SIG-M5 treated with dmso at 0.1 percent for 504 hours (cell line): ENCODE measurements at regions not wholly inside any gene's neighbourhood (a gene's known extent, or its start where the extent isn't known, plus 50 kb on each side); places are given as distances from the start of the nearest gene placed in this dataset.

Experiments
- DNase-seq: peaks from one replicate; lab custom pipeline; 2025; ENCODE audit not compliant: unreplicated experiment; lab: John Stamatoyannopoulos, UW

DNA sequence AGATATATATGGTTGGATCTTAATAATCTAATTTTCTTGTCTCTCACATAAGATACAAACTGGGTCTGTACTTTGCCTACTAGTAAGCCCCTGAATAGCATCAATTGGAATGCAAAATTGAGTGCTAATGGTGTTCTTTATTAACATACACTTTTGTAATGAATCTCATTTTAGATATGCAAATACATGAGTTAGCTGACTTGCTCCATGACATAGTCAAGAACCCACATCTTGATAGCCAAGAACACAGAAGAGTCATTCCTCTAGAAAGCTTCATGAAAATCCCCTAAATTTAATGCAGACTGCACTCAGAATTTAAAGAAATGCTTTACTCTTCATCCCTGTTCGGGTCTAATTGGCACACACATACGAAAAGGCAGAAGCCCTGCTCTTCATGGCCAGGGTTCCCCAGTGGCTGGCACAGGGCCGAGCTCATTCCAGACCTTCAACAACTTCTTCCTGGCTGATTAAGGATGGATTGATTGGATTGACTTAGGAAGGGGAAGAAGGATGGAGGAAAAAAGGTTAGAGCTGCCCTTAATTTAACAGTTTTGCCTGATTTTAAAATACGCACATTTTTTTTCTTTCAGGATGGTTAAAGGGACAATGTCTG, 431.1 kb upstream of the KLF6 start:
- DNase-seq, result no peak

DNA sequence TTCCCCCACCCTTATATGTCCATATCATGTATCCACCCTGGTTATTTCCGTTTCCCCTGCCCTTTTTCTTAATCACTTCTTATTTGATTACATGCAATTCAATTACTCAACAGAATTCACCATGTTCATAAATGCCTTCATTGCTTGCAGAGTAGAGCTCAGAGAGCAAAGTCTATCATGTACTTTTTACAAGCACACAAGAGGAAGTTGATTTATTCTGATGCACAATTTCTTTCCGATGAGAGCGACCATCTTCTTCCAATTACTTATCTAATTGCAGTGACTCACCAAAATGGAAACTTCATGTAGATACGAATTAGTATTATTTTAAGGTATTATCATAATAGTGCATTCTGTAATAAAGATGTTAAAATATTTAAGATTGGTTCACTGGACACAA, 430.5 kb upstream of the KLF6 start:
- no peak for DNase-seq

DNA sequence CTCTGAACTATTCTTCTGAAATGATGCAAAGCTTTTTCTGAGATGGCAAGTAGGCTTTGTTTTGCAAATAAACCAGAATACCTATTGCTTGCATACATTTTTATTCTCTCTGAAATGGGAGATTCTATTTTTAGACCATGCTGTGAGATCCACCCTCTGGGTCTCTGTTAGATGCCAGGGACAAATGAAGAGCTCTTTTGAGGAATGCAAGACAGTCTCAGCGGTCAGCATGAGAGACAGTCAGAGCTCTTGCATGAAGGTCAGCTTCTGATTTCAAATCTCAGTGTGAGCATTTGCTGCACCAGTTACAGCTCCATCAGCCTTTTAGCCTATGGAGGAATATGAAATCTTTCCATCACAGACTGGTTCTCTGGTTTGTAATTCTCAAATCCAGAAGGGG, 429.9 kb upstream of the KLF6 start:
- DNase-seq, result no peak

DNA sequence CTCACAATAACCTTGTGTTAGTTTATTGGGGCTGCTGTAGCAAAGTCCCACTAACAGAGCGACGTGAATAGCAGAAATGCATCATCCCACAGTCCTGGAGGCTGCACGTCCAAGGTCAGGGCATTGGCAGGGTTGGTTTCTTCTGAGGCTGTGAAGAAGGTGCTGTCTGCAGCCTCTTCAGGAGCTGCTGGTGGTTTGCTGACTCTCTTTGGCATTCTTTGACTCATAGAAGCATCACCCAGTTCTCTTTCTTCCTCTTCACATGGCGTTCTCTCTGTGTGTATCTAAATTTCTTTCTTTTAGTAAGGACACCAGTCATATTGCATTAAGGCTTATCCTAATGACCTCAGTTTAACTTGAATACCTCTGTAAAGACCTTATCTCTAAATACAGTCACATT, 428.4 kb upstream of the KLF6 start:
- no peak for DNase-seq

DNA sequence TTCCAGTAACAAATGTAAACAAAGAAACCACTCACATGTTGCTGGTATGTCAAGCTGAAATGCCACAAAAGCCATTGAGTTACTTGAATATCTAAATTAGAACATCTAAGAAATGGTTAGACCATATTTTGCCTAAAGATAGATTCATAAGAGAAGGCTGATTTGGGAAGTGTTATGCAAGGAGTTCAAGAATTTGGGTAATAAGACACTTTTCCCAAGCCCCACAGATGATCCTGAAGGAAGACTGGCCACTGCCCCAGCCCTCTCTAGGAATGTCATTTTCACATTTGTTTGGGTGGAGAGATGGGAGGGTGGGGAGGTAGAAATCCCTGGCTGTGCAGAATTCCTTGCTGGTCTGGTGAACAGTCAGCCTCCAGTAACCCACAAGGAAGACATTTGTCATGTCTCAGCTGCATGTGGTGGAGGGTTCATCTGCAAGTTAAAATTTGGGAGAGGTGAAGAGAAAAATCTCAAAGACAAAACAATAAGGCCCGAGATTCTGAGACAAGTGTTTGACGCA, 427.2 kb upstream of the KLF6 start:
- DNase-seq, result no peak

DNA sequence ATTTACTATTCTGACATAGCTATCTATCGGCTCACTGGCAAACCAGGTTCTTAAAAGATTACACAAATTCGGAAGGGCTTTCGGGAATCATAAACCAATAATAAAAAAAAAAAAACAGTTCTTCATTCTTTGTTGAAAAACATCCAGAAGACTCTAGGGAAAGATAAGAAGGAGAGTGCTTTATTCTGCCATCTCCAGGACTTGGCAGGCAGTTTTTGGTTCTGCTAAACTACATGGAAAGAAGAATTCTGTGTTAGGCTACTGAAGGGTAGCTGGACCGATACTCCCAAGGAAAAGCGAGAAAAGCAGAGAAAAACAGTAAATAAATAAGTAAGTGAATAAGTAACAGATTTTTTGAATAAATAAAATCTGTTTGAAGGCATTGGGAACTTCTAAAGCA, 423.5 kb upstream of the KLF6 start:
- DNase-seq, result no peak

DNA sequence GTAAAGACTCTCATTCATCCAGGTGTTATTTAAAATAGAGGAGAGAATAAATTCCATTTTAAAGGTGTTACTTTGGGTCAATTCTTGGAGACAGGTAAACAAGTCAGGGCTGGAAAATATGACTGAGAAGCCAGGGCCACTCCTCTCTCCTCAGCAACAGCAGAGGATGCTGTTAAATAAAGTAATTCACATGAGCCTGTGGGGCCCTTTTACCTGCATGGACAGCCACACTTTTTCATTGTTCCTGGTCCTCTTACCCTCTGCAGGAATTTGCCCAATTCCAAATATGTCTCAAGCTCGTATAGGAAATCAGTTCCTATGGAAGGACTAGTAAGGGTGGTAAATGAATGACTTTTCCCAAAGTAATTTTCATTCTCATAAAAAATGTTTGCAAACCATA, 420.1 kb upstream of the KLF6 start:
- no peak for DNase-seq

DNA sequence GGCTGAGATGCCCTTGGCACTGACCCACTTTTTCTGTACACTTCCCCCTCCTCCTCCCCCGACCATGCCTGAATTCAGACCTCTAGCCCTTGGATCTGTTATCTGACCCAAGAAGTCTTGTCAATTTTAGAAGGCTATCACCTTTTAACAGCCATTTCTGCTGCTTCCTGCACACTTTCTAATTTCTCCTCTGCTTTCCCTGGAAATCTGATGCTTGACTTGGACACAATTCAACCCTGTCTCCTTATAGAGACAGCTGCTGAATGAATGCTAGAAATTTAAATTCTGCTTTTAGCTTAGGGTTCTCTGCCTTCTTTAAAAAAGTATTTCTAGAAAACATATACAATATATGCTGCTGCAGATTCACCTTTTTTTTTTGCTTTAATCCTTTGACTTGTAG, 417.9 kb upstream of the KLF6 start:
- no peak for DNase-seq

DNA sequence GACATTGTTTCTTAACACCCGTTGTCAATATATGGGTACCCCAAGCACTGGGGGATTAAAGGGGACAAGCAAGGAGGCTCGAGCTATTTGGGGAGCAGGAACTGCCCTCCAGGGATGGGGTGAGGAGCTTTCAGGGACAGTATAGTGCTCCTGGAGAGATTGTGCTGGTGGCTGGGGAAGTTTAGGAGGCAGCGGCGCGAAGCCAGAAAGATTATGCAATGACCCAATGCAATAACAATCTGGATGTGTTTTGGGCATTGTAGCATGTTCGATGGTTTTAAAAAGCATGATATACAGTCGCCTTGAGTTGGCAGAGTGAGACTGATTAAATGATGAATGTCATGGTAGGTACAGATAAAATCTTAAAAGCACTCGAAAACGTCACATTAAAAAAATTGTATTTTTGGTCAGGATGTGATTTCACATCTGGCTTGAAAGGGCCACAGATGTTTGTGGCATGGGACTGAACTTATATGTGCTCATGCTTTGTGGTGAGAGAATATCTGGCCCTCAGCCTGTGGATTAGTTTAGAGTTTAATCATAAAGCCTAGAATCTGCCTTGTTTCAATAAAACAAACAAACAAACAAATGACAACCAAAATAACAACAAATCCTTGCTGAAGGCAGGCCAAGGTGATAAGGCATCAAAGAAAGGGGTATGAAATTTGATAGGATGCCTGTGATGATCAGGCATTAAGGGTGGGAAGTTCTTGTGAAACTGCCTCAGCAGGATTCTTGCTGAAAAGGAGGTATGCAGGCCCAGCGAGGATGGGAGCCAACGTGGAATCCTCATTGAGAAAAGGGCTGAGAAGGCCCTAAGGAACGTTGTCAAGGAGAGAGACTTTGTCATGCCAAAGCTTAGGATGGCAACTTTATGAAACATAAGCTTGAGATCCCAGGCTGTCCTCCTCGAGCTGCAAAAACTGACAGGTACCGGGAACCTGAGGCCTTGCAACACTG, 417.1 kb upstream of the KLF6 start:
- no peak for DNase-seq

DNA sequence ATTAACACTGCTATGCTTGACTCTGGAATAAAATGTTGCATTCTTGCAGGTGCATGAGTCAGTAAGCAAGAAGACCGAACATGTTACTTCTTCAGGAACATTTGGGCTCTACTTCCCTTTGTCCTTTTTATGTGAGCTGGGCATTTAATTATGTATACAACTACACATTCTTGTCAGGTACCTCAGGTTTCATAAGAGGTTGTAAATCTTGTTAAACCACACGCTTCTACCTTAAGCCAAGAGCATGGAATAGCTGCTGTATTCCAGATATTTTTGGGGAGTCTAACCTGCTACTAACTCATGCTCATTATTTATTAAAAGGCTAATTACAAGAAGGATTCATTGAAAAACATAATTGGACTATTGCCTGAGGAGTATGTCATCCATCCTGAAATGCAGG, 414.2 kb upstream of the KLF6 start:
- DNase-seq, result no peak

DNA sequence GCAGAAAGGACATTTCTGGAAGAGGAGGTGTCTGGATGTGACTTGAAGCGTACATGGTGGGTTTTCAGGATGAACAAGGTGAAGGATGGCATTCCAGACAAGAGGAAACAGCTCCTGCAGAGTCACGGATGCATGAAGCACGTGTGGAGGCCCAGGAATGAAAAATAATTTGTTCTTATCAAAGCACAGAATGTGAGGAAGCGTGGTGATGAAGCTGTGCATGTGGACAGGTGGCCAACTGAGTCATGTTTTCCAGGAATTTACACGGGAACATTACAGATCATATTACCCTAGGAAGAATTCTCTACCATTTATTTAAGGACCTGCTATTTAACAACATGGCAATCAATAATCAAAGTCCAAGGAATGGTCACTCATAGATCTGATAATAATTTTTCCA, 413.2 kb upstream of the KLF6 start:
- DNase-seq, result no peak

DNA sequence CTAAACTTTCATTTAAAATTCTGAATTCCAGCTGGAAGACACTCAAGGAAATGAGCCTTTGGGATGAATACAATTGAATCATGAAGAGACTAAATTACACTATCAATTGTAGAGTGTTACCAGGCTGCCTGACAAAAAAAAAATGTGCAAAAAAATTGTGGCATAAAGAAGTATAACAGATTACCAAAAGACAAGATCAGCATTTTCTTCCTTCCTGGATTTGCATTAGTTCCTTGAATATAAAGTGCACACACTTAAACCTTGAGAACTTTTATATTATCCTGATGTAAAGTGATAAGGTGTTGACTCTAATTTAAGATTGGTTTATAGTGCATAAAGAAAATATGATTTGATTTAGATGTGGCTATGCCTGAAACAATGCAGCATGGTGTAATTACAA, 412.7 kb upstream of the KLF6 start:
- no peak for DNase-seq

DNA sequence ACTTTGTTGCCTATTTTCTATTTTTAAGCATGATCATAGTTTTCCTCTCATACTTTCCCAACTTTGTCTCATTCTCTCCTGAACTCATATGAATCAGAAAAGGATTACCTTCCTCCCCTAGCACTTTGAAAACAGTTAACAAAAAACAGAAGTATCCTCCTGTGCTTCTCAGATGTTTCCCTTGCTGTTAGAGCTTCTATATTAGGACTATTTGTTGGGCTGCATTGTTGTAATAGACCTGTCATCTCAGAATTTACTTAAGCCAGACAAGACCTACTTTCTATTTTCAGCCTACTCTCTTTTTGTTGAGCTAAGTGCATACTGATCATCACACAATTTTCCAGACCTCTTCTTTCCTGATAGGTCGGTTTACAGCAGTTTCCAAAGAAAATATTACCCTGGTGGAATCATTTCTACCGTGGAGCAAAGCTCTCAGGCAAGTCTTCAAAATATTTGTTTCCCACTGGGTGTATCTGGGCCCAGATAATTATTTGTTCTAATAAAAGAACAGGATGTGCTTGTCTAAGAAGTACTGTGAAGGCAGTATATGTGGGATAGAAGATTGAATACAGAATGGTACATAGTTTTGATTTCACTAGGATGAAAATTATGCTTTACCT, 411.9 kb upstream of the KLF6 start:
- no peak for DNase-seq

DNA sequence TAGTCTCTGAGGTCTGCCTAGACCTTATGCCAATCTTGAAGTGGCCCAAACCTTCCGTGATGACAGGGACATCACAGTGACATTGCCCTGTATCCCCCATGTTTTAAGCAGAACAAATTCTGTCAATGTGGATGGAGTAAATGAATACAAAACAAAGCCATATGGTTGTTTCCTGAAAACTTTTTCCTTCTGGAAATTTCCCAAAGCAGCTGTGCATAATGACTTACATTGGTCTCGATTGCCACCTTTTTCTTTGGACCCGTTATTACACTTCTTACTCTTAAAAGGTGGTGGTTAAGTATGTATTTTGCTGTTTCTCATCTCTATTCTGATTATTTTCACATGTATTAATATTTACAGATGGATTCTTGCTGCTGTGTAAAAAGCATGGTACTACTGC, 411.2 kb upstream of the KLF6 start:
- no peak for DNase-seq

DNA sequence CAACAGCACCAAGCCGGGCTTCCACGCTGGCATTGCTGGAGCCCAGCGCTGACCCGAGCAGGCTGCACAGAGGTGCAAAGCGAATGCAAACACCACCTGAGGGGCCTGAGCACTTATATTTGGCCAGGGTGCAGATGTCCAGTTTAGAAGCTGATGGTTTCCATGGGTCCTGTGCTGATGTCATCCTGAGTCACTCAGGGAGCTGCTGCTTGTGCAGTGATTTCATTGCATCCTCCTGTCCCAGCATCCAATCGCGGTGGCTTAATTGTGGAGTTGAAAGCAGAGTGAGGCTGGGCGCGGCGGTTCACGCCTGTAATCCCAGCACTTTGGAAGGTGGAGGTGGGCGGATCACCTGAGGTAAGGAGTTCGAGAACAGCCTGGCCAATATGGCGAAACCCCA, 410.2 kb upstream of the KLF6 start:
- no peak for DNase-seq

DNA sequence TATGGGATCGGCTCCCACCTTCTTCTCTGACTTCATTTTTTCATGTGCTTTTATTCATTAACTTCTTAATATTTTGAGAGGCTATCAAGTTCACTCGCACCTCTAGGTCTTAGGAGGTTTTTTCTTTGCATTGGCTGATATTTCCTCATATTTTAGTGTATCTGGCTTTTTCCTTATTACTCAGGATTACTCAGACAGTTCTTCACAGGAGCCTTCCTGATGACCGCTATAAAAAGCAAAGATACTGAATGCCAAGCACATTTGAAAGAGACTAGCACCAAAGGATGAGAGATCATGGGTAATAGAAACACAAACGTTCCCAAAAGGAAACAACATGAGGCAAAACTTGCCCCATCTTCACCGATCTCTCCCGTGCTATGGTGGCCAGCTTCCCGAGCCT, 409.2 kb upstream of the KLF6 start:
- no peak for DNase-seq

DNA sequence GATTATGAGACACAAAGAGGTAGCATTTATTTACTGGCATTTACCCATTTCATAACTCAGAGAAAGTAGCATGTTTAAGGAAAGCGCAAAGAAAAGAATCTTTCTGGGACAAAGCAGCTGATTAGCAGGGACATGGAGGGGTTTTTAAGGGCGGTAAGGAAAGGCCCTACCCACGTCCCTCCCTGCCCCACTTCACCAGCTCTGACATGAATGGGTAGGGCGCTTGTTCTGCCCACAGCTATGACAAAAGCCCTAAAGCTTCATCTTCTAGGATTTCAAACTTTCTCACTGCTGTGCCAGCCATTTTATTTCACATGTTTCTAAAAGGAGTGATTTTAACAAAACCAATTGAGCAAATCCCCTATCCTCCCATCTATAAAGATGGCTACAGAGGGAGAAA, 406.9 kb upstream of the KLF6 start:
- no peak for DNase-seq

DNA sequence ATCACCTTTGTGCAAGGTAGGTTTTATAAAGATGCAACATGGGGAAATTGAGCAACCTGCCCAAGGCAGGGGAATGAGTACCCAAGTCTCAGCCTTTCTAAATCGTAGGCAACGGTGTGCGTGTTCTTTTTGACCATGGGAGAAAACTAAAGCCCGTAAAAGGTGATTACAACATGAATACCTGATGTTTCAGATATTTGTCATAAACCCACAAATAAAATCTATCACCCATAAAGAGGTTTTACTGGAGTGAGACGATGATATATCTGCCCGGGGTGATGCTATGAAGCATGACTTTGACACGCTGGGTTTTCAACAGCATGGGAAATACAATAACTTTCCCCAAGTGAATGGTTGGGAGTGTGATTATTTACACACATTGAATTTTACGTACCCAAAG, 406.3 kb upstream of the KLF6 start:
- DNase-seq, result no peak

DNA sequence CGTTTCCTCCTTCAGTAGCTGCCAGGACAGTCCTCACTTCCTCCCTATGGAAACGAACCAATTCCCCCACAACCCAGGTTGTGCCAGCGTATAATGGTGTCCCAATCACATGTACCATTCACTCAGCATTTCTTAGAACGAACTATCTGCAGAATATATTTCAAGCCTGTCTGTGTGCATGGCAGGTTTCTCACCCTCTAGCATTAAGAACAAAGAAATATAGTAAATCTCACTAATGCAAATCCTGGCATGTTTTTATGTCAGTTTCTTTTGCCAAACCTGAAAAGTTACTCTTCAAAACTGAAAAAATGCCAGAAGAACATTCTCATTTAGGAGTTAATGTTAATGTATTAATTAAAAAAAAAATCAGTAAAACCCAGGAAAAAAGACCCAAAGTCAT, 405.9 kb upstream of the KLF6 start:
- no peak for DNase-seq

DNA sequence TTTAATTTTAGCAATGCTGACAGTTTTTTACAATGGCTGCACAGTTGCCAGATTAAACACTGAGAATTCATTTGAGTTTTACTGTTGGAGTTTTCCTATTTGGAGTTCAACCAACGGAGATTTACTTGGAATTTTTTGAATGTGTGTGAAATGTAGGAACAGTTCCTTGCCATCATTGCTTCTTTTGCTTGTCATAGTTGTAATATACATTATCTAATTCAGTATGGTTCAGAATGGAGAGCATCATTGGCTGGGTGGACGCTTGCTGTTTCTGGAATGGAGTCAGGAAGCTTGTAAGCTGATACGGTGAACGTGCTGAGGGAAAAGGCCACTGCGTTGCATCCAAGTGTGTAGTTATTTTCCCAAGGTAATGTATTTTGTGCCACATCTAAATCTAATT, 404.3 kb upstream of the KLF6 start:
- no peak for DNase-seq

DNA sequence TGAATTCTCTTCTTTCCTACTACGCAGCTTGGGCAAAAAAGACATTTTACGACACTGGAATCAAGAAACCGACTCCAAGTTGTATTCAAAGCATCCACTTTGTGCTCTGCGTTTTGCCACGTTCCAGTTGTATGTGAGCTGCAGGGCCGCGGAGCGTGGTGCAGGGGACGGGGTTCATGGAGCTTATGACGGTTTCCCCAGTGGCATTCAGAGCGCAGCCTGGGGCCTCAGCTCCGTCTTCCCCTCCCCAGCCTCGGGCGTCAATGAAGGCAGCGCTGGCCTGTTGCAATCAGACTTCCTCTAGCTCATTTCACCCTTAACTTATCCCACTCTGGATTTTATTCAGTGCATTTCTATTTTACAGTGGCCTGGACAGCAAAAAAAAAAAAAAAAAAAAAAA, 403.4 kb upstream of the KLF6 start:
- DNase-seq, result no peak
